MCF 10A (cell line): ENCODE measurements at regions not wholly inside any gene's neighbourhood (a gene's known extent, or its start where the extent isn't known, plus 50 kb on each side); places are given as distances from the start of the nearest gene placed in this dataset.
A peak's percentile ranks its signal among the peaks of the same experiment; 100 is the strongest.

Experiments used
- BruUV-seq: library from RNA; stranded (reverse); fragments of 400-500 nt; replicated peaks from 2 replicates; lab custom pipeline; 2021; lab: Mats Ljungman, UMichigan
- CTCF ChIA-PET: fragments of 300-600 bp; sonication (Branson Sonifier 250); formaldehyde crosslinking; extraction: SDS; loops from one replicate; lab custom pipeline; 2021; ENCODE audit warnings: antibody characterized with exemption, inconsistent platforms; lab: Yijun Ruan, JAX
- POLR2A ChIA-PET: fragments of 300-600, 350-650 bp; sonication (Branson Sonifier 250); formaldehyde crosslinking; extraction: SDS; loops from one replicate; lab custom pipeline; 2020; ENCODE audit warnings: antibody characterized with exemption, inconsistent platforms; lab: Yijun Ruan, JAX
- DNase-seq: peaks from one replicate; pipeline ENCODE4 v3.0.0-alpha.2; 2018; ENCODE audit not compliant: unreplicated experiment
- H3K27ac Mint-ChIP-seq: one replicate; pipeline ENCODE4 v1.8.0; 2022; ENCODE audit warnings: mild to moderate bottlenecking, low read depth, mixed read lengths; ENCODE audit not compliant: unreplicated experiment
- H3K27me3 Mint-ChIP-seq: one replicate; pipeline ENCODE4 v1.8.0; 2022; ENCODE audit warnings: mixed read lengths; ENCODE audit not compliant: insufficient read depth, unreplicated experiment
- H3K36me3 Mint-ChIP-seq: one replicate; pipeline ENCODE4 v1.8.0; 2022; ENCODE audit warnings: mild to moderate bottlenecking, moderate library complexity, mixed read lengths; ENCODE audit not compliant: insufficient read depth, unreplicated experiment
- H3K4me1 Mint-ChIP-seq: one replicate; pipeline ENCODE4 v1.8.0; 2022; ENCODE audit warnings: mixed read lengths; ENCODE audit not compliant: insufficient read depth, unreplicated experiment
- H3K4me3 Mint-ChIP-seq: one replicate; pipeline ENCODE4 v1.8.0; 2022; ENCODE audit warnings: mild to moderate bottlenecking, moderate library complexity, mixed read lengths; ENCODE audit not compliant: unreplicated experiment
- H3K9me3 Mint-ChIP-seq: one replicate; pipeline ENCODE4 v1.8.0; 2022; ENCODE audit warnings: mixed read lengths; ENCODE audit not compliant: unreplicated experiment
- CTCF ChIP-seq: fragments of 200-600 bp; IDR thresholded peaks from one replicate; pipeline ENCODE4 v1.8.0; 2022; ENCODE audit warnings: antibody characterized with exemption, mild to moderate bottlenecking; ENCODE audit not compliant: unreplicated experiment
- intact Hi-C: fragments of 100-400 bp; cut with micrococcal nuclease; formaldehyde crosslinking; loops from 2 replicates; pipeline ENCODE4 v1.14.1; 2022

GRCh38 chr2:17388798-17389197, 129.4 kb downstream of the RAD51AP2 start:
- Mint-ChIP-seq H3K27me3 (no peaks in the 10 kb centered on the region), H3K4me3 (no peak overlapping the region), H3K9me3 (no peaks in the 10 kb centered on the region), H3K27ac (no peak overlapping the region), H3K4me1 (no peaks in the 10 kb centered on the region), H3K36me3 (no peaks in the 10 kb centered on the region)
- ChIA-PET POLR2A (no interaction called here), CTCF (interaction anchor here (0.7 kb wide), 2 partner anchors 74 to 78 kb away, joined by 3 read pairs; no protein-coding TSS in a partner anchor)
- intact Hi-C loops: no loop called here
- no peak for TF ChIP-seq CTCF
- BruUV-seq: no TSS peak
- peak; percentile 58 for DNase-seq

DNA sequence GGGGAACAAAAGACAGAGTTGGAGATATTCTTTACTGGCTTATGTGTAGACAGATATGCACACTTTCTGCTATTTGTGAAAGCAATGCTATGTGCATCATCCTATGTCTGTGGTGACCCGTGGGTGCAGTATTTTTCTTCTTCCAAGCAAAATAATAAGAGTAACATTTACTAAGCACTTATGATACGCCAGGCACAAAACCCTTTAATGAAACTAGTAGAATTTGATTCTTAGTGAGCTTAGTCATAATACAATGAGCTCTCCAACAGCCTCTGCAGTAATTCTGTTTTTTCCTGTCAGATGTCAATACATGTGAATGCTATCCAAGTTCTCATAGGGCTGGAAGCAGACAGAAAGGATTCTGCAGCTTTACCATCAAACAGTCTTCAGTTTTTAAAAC, 130.6 kb downstream of the RAD51AP2 start:
- no peaks in the 10 kb centered on the region for H3K9me3 Mint-ChIP-seq
- no peak overlapping the region for H3K27ac Mint-ChIP-seq
- BruUV-seq: no TSS peak
- ChIA-PET CTCF (interaction anchor here (1.0 kb wide), 1 partner anchor 29 kb away, joined by 3 read pairs; no protein-coding TSS in a partner anchor), POLR2A (no interaction called here)
- no peaks in the 10 kb centered on the region for H3K27me3 Mint-ChIP-seq
- intact Hi-C loops: no loop called here
- no peak for DNase-seq
- no peaks in the 10 kb centered on the region for H3K36me3 Mint-ChIP-seq
- TF ChIP-seq CTCF: no peak
- H3K4me3 Mint-ChIP-seq: no peak overlapping the region
- no peaks in the 10 kb centered on the region for H3K4me1 Mint-ChIP-seq

DNA sequence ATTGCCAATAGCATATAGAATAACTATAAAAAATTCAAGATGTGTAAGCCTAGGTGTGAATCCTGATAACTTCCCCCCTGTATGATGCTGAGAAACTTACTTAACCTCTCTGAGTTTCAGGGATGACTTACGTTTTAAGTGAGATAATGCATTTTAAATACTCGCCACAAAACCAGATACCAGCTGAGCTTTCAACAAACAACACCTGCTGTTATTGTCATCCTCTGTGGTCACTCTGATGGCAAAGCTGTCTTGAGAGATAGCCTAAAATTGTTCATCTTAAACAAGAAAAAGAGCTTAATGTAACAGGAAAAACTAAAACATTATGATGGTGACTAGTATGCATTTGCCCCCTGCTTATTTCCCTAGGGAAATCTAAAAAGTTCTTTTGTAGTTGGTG, 131.5 kb downstream of the RAD51AP2 start:
- BruUV-seq: no TSS peak

DNA sequence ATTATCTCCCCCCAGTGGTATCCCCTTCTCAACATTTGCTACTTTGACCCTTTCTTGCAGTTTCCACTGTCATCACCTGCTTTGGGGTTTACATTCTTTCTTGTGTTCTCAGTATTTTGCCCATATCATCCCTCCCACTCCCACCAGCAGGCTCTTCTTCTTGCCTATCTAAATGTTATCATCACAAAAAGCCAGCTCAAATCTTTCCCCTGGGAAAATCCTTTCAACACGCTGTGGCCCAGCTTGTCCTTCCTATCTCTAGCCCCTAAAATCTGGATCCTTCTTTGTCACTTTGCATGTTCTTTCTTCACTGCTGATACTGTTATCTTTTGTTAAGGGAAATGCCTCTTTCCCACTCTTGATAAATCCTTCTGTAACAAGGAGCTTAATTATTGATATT, 138.2 kb downstream of the RAD51AP2 start:
- Mint-ChIP-seq H3K9me3 (peaks cover 7% of the 10 kb centered on the region), H3K4me3 (no peak overlapping the region), H3K27me3 (peaks cover 10% of the 10 kb centered on the region), H3K27ac (no peak overlapping the region), H3K36me3 (no peaks in the 10 kb centered on the region), H3K4me1 (no peaks in the 10 kb centered on the region)
- intact Hi-C loops: no loop called here
- BruUV-seq: no TSS peak
- no peak for TF ChIP-seq CTCF
- POLR2A ChIA-PET: no interaction called here
- CTCF ChIA-PET: interaction anchor here (0.5 to 0.9 kb wide), 4 partner anchors 36 to 108 kb away, joined by 3 to 4 read pairs (median 3); no protein-coding TSS in a partner anchor
- DNase-seq: no peak

More for the DNA sequence above, 131.5 kb downstream of the RAD51AP2 start:
- Mint-ChIP-seq H3K9me3 (no peaks in the 10 kb centered on the region), H3K27ac (no peak overlapping the region), H3K27me3 (no peaks in the 10 kb centered on the region), H3K4me3 (no peak overlapping the region), H3K36me3 (no peaks in the 10 kb centered on the region), H3K4me1 (no peaks in the 10 kb centered on the region)
- intact Hi-C loops: no loop called here
- ChIA-PET POLR2A (no interaction called here), CTCF (no interaction called here)
- no peak for DNase-seq
- no peak for TF ChIP-seq CTCF
